Neural cell (in vitro differentiated cells): ENCODE measurements at regions not wholly inside any gene's neighbourhood (a gene's known extent, or its start where the extent isn't known, plus 50 kb on each side); places are given as distances from the start of the nearest gene placed in this dataset.

Experiments used
- H2AFZ ChIP-seq: fragments of 200-600, 300-800 bp; sonication (generic), shearing (Covaris generic); 2 replicates; pipeline ENCODE4 v1.6.0; 2014; ENCODE audit warnings: low read depth, mild to moderate bottlenecking, antibody characterized with exemption, low read length, moderate library complexity
- H3F3A ChIP-seq: fragments of 200-600 bp; shearing (Covaris generic); 2 replicates; pipeline ENCODE4 v1.6.1; 2016; ENCODE audit warnings: mild to moderate bottlenecking, moderate library complexity, mixed read lengths, antibody characterized with exemption, low read length; ENCODE audit not compliant: insufficient read depth, poor library complexity, severe bottlenecking
- H3K27ac ChIP-seq: fragments of 200-600, 300-800 bp; sonication (generic), shearing (Covaris generic); 2 replicates; pipeline ENCODE4 v1.5.1; 2014; ENCODE audit warnings: mild to moderate bottlenecking, low read length, moderate library complexity
- H3K27me3 ChIP-seq: fragments of 300-800, 200-600 bp; sonication (generic), shearing (Covaris generic); 2 replicates; pipeline ENCODE4 v1.6.0; 2014; ENCODE audit warnings: mild to moderate bottlenecking, low read depth, low read length, moderate library complexity; ENCODE audit not compliant: insufficient read depth
- H3K36me3 ChIP-seq: fragments of 300-800, 200-600 bp; sonication (generic), shearing (Covaris generic); 2 replicates; pipeline ENCODE4 v1.5.1; 2014; ENCODE audit warnings: mild to moderate bottlenecking, antibody characterized with exemption, low read length, moderate library complexity; ENCODE audit not compliant: insufficient read depth
- H3K4me2 ChIP-seq: fragments of 300-800, 200-600 bp; sonication (generic), shearing (Covaris generic); 2 replicates; pipeline ENCODE4 v1.6.0; 2014; ENCODE audit warnings: mild to moderate bottlenecking, low read length
- H3K4me3 ChIP-seq: fragments of 300-800, 200-600 bp; sonication (generic), shearing (Covaris generic); 2 replicates; pipeline ENCODE4 v1.5.1; 2014; ENCODE audit warnings: mild to moderate bottlenecking, low read length, moderate library complexity
- H3K79me2 ChIP-seq: fragments of 200-600 bp; shearing (Covaris generic); replicated peaks from 2 replicates; pipeline ENCODE4 v1.6.0; 2014; ENCODE audit warnings: mild to moderate bottlenecking, low read length, moderate library complexity; ENCODE audit not compliant: insufficient read depth
- H3K9ac ChIP-seq: fragments of 300-800, 200-600 bp; sonication (generic), shearing (Covaris generic); 2 replicates; pipeline ENCODE4 v1.6.1; 2016; ENCODE audit warnings: mild to moderate bottlenecking, low read length, mixed read lengths
- H3K9me2 ChIP-seq: fragments of 200-600 bp; shearing (Covaris generic); 2 replicates; pipeline ENCODE4 v1.6.1; 2016; ENCODE audit warnings: mild to moderate bottlenecking, low read length, mixed read lengths; ENCODE audit not compliant: insufficient read depth
- H3K9me3 ChIP-seq: fragments of 200-600, 300-800 bp; sonication (generic), shearing (Covaris generic); 2 replicates; pipeline ENCODE4 v1.6.1; 2016; ENCODE audit warnings: mild to moderate bottlenecking, mixed run types, low read length, moderate library complexity, mixed read lengths
- H4K20me1 ChIP-seq: fragments of 200-600 bp; shearing (Covaris generic); 2 replicates; pipeline ENCODE4 v1.6.1; 2016; ENCODE audit warnings: mild to moderate bottlenecking, mixed run types; ENCODE audit not compliant: insufficient read depth
- CTCF ChIP-seq: fragments of 450-650 bp; IDR thresholded peaks from 2 replicates; pipeline ENCODE4 v1.5.1; 2014; ENCODE audit warnings: antibody characterized with exemption, mild to moderate bottlenecking, moderate library complexity; ENCODE audit not compliant: poor library complexity, severe bottlenecking
- EP300 ChIP-seq: fragments of 450-650 bp; conservative IDR thresholded peaks from 2 replicates; pipeline ENCODE4 v1.6.1; 2014; ENCODE audit warnings: antibody characterized with exemption, mild to moderate bottlenecking, moderate library complexity; ENCODE audit not compliant: poor library complexity, severe bottlenecking
- EZH2 ChIP-seq: fragments of 200-600, 300-800 bp; shearing (Covaris generic), sonication (generic); IDR thresholded peaks from 2 replicates; pipeline ENCODE4 v1.6.1; 2014; ENCODE audit warnings: antibody characterized with exemption, low read length, borderline replicate concordance, mild to moderate bottlenecking; ENCODE audit not compliant: insufficient read depth, poor library complexity, severe bottlenecking
- MXI1 ChIP-seq: fragments of 450-650 bp; conservative IDR thresholded peaks from 2 replicates; pipeline ENCODE4 v1.6.1; 2014; ENCODE audit warnings: antibody characterized with exemption, mild to moderate bottlenecking; ENCODE audit not compliant: poor library complexity, severe bottlenecking
- POLR2AphosphoS5 ChIP-seq: IDR thresholded peaks from 2 replicates; pipeline ENCODE4 v1.6.1; 2012
- RAD21 ChIP-seq: fragments of 450-650 bp; conservative IDR thresholded peaks from 2 replicates; pipeline ENCODE4 v1.6.1; 2014; ENCODE audit warnings: antibody characterized with exemption, mild to moderate bottlenecking, moderate library complexity
- REST ChIP-seq: IDR thresholded peaks from 2 replicates; pipeline ENCODE4 v1.6.1; 2012; ENCODE audit warnings: borderline replicate concordance
- SMC3 ChIP-seq: fragments of 450-650 bp; conservative IDR thresholded peaks from 2 replicates; pipeline ENCODE4 v1.6.1; 2014; ENCODE audit warnings: antibody characterized with exemption, mild to moderate bottlenecking, moderate library complexity; ENCODE audit not compliant: poor library complexity
- TAF1 ChIP-seq: IDR thresholded peaks from 2 replicates; pipeline ENCODE4 v1.6.1; 2012; ENCODE audit warnings: low read depth

GRCh38 chr7:46288010-46288409 is 366.9 kb upstream of the IGFBP3 start:
- H3K79me2 ChIP-seq, result no peaks in the 10 kb centered on the region
- H2AFZ ChIP-seq, result no peak overlapping the region
- no peak overlapping the region for H3K9ac ChIP-seq
- no peaks in the 10 kb centered on the region for H3K36me3 ChIP-seq
- no peak overlapping the region for H3K27ac ChIP-seq
- TF ChIP-seq CTCF (no peak), POLR2AphosphoS5 (no peak), RAD21 (no peak), MXI1 (no peak), EZH2 (no peak), SMC3 (no peak), EP300 (no peak), REST (no peak), TAF1 (no peak)
- H3K9me3 ChIP-seq, result no peaks in the 10 kb centered on the region
- no peak overlapping the region for H3K4me2 ChIP-seq
- H3K9me2 ChIP-seq, result no peaks in the 10 kb centered on the region
- no peaks in the 10 kb centered on the region for H3K27me3 ChIP-seq
- H3K4me3 ChIP-seq, result no peak overlapping the region
- no peaks in the 10 kb centered on the region for H3F3A ChIP-seq
- no peaks in the 10 kb centered on the region for H4K20me1 ChIP-seq

- H2AFZ ChIP-seq, result no peak overlapping the region
- no peak overlapping the region for H3K27ac ChIP-seq
- H3K27me3 ChIP-seq, result no peaks in the 10 kb centered on the region
- H3K9me2 ChIP-seq, result no peaks in the 10 kb centered on the region
- H3K36me3 ChIP-seq, result no peaks in the 10 kb centered on the region
- H3K4me3 ChIP-seq, result no peak overlapping the region
- H3K9me3 ChIP-seq, result no peaks in the 10 kb centered on the region
- no peak overlapping the region for H3K4me2 ChIP-seq
- no peak overlapping the region for H3K9ac ChIP-seq
- H3K79me2 ChIP-seq, result no peaks in the 10 kb centered on the region
- TF ChIP-seq POLR2AphosphoS5 (no peak), EZH2 (no peak), TAF1 (no peak), EP300 (no peak), CTCF (no peak), MXI1 (no peak), REST (no peak), SMC3 (no peak), RAD21 (no peak)
- no peaks in the 10 kb centered on the region for H3F3A ChIP-seq
- H4K20me1 ChIP-seq, result no peaks in the 10 kb centered on the region
Observed at GRCh38 chr7:46286957-46287356, 365.9 kb upstream of the IGFBP3 start.
